Esophagus muscularis mucosa (tissue), 4 donors: ENCODE measurements at regions not wholly inside any gene's neighbourhood (a gene's known extent, or its start where the extent isn't known, plus 50 kb on each side); places are given as distances from the start of the nearest gene placed in this dataset.

Source experiments
- DNase-seq: peaks from one replicate; pipeline ENCODE4 v3.0.0-alpha.2; 2017; ENCODE audit errors: extremely low spot score
- H3K27ac ChIP-seq, 4 donors: fragments of 200-600 bp; sonication (generic); replicated peaks in 1 of 4; 1 replicate in 3 of 4; 2 replicates in 1 of 4; pipeline ENCODE4 v1.5.1; 2016 to 2019; ENCODE audit warnings: mild to moderate bottlenecking in 1 of 4
- H3K27me3 ChIP-seq, 4 donors: fragments of 200-600 bp; sonication (generic); one replicate each; pipeline versions ENCODE4 v1.5.1 to v1.6.0; 2016 to 2019
- H3K36me3 ChIP-seq, 4 donors: fragments of 200-600 bp; sonication (generic); one replicate each; pipeline ENCODE4 v1.5.1; 2016 to 2019
- H3K4me1 ChIP-seq, 4 donors: fragments of 200-600 bp; sonication (generic); one replicate each; pipeline ENCODE4 v1.5.1; 2016 to 2019
- H3K4me3 ChIP-seq, 4 donors: fragments of 200-600 bp; sonication (generic); 1 replicate in 2 of 4; 2 replicates in 2 of 4; pipeline ENCODE4 v1.5.1; 2016 to 2019; ENCODE audit warnings: mild to moderate bottlenecking in 4 of 4, moderate library complexity in 1 of 4
- H3K9me3 ChIP-seq, 4 donors: fragments of 200-600 bp; sonication (generic); 1 replicate in 3 of 4; 2 replicates in 1 of 4; pipeline ENCODE4 v1.5.1; 2016 to 2019
- EP300 ChIP-seq: sonication (generic); formaldehyde crosslinking; IDR thresholded peaks from one replicate; pipeline ENCODE4 v1.6.1; 2017; ENCODE audit warnings: antibody characterized with exemption
- POLR2A ChIP-seq: fragments of 450-650 bp; IDR thresholded peaks from one replicate; pipeline ENCODE4 v1.6.1; 2017; ENCODE audit warnings: antibody characterized with exemption, moderate library complexity, mild to moderate bottlenecking, low read depth
- POLR2AphosphoS5 ChIP-seq, 2 donors: sonication (generic); formaldehyde crosslinking; IDR thresholded peaks; one replicate each; pipeline ENCODE4 v1.6.1; 2017; ENCODE audit warnings: antibody characterized with exemption in 2 of 2
- WGBS: methylation state at CpG from one replicate; pipeline ENCODE4 v1.1.5; 2018; 5-methylcytosine and 5-hydroxymethylcytosine counted together
- intact Hi-C: fragments of 100-400 bp; cut with DNase I; formaldehyde crosslinking; loops from one replicate; pipeline ENCODE4 v1.15.1; 2023
- TF ChIP-seq, protein P1 (sequence below), 3 experiments: fragments of 200-600 bp in 2 of 3; fragments of 450-650 bp in 1 of 3; sonication (generic) in 2 of 3; IDR thresholded peaks; one replicate each; pipeline ENCODE4 v1.5.1; 2017 to 2019; ENCODE audit warnings: antibody characterized with exemption in 3 of 3, mild to moderate bottlenecking in 2 of 3, moderate library complexity in 1 of 3

GRCh38 chr9:78585909-78586308 is 289.0 kb downstream of the PSAT1 start:
- no peak for TF ChIP-seq EP300
- TF ChIP-seq, protein P1, sequence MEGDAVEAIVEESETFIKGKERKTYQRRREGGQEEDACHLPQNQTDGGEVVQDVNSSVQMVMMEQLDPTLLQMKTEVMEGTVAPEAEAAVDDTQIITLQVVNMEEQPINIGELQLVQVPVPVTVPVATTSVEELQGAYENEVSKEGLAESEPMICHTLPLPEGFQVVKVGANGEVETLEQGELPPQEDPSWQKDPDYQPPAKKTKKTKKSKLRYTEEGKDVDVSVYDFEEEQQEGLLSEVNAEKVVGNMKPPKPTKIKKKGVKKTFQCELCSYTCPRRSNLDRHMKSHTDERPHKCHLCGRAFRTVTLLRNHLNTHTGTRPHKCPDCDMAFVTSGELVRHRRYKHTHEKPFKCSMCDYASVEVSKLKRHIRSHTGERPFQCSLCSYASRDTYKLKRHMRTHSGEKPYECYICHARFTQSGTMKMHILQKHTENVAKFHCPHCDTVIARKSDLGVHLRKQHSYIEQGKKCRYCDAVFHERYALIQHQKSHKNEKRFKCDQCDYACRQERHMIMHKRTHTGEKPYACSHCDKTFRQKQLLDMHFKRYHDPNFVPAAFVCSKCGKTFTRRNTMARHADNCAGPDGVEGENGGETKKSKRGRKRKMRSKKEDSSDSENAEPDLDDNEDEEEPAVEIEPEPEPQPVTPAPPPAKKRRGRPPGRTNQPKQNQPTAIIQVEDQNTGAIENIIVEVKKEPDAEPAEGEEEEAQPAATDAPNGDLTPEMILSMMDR (IDR thresholded peaks at IDR 0.05) = no peak
- TF ChIP-seq POLR2A = no peak
- TF ChIP-seq POLR2AphosphoS5 (IDR thresholded peaks at IDR 0.05) = no peak

DNA sequence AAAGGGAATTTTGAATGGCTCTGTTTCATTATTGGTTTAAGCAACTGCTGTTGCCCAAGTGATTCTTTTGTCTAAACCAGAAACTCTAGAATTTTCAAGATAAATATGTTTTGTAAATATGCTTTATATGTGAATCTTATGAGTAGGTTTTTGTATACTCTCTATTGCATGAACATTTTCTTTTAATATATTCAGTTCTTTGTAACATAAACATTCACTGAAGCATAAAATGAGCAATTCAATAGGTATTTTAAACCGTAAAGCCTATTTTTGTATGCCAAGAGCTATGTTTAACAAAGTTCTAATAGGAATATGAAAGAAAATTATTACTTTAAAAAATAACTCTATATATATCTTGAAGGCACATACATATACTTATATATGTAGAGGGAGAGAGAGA is 293.1 kb downstream of the PSAT1 start:
- Histone ChIP-seq H3K4me1 (no peaks in the 10 kb centered on the region), H3K9me3 (peaks cover 0 to 6% (median 0%) of the 10 kb centered on the region in 4 donors), H3K27me3 (no peaks in the 10 kb centered on the region), H3K27ac (no peak overlapping the region), H3K4me3 (no peak overlapping the region), H3K36me3 (no peaks in the 10 kb centered on the region)
- WGBS = 67% methylated on average over 1 of the region's 1 CpG
- TF ChIP-seq EP300 (no peak), POLR2AphosphoS5 (IDR thresholded peaks at IDR 0.05) (no peak), POLR2A (no peak)
- TF ChIP-seq, protein P1 (IDR thresholded peaks at IDR 0.05) = no peak
- intact Hi-C loops = no loop called here
- no peak for DNase-seq

More at GRCh38 chr9:78585909-78586308, 289.0 kb downstream of the PSAT1 start:
- DNase-seq = no peak
- 78% methylated on average over 1 of the region's 1 CpG for WGBS
- Histone ChIP-seq H3K4me1 (no peaks in the 10 kb centered on the region), H3K9me3 (peaks cover 0 to 6% (median 0%) of the 10 kb centered on the region in 4 donors), H3K4me3 (no peak overlapping the region), H3K27me3 (no peaks in the 10 kb centered on the region), H3K27ac (no peak overlapping the region), H3K36me3 (no peaks in the 10 kb centered on the region)
- intact Hi-C loops = no loop called here

- DNase-seq = no peak
- intact Hi-C loops = no loop called here
- Histone ChIP-seq H3K36me3 (no peaks in the 10 kb centered on the region), H3K27ac (no peak overlapping the region), H3K4me3 (no peak overlapping the region), H3K27me3 (no peaks in the 10 kb centered on the region), H3K9me3 (no peaks in the 10 kb centered on the region), H3K4me1 (no peaks in the 10 kb centered on the region)
- TF ChIP-seq POLR2A (no peak), POLR2AphosphoS5 (IDR thresholded peaks at IDR 0.05) (no peak), EP300 (no peak)
- TF ChIP-seq, protein P1 (IDR thresholded peaks at IDR 0.05) = no peak
These were observed 295.9 kb downstream of the PSAT1 start for GRCh38 chr9:78592811-78593210.

GRCh38 chr9:78595200-78595945 is 298.4 kb downstream of the PSAT1 start:
- intact Hi-C loops = no loop called here
- DNase-seq = no peak
- H3K27me3 ChIP-seq = no peaks in the 10 kb centered on the region
- no peak overlapping the region for H3K4me3 ChIP-seq
- H3K27ac ChIP-seq = no peak overlapping the region
- no peaks in the 10 kb centered on the region for H3K9me3 ChIP-seq
- no peak for TF ChIP-seq EP300
- TF ChIP-seq, protein P1 (IDR thresholded peaks at IDR 0.05) = no peak
- TF ChIP-seq POLR2A = no peak
- TF ChIP-seq POLR2AphosphoS5 (IDR thresholded peaks at IDR 0.05) = no peak
- 79% methylated on average over 5 of the region's 5 CpGs for WGBS
- H3K36me3 ChIP-seq = no peaks in the 10 kb centered on the region
- H3K4me1 ChIP-seq = no peaks in the 10 kb centered on the region

GRCh38 chr9:78596346-78596745 is 299.4 kb downstream of the PSAT1 start:
- Histone ChIP-seq H3K27me3 (no peaks in the 10 kb centered on the region), H3K4me1 (no peaks in the 10 kb centered on the region), H3K4me3 (no peak overlapping the region), H3K36me3 (no peaks in the 10 kb centered on the region), H3K9me3 (no peaks in the 10 kb centered on the region), H3K27ac (no peak overlapping the region)
- TF ChIP-seq EP300 (no peak), POLR2A (no peak)
- TF ChIP-seq, protein P1 (IDR thresholded peaks at IDR 0.05) = no peak
- intact Hi-C loops = no loop called here
- 86% methylated on average over 3 of the region's 3 CpGs for WGBS
- no peak for DNase-seq
